GM18505 (cell line): ENCODE measurements at regions not wholly inside any gene's neighbourhood (a gene's known extent, or its start where the extent isn't known, plus 50 kb on each side); places are given as distances from the start of the nearest gene placed in this dataset.

Source experiments
- ATAC-seq: cut with Tn5 transposase; IDR thresholded peaks from one replicate; pipeline ENCODE4 v1.9.1; 2021; ENCODE audit not compliant: unreplicated experiment
- POLR2A ChIP-seq: IDR thresholded peaks from 4 replicates; pipeline ENCODE4 v1.6.1; 2011; ENCODE audit warnings: borderline replicate concordance; ENCODE audit not compliant: insufficient read depth, insufficient read length; ENCODE audit errors: extremely low read depth

DNA sequence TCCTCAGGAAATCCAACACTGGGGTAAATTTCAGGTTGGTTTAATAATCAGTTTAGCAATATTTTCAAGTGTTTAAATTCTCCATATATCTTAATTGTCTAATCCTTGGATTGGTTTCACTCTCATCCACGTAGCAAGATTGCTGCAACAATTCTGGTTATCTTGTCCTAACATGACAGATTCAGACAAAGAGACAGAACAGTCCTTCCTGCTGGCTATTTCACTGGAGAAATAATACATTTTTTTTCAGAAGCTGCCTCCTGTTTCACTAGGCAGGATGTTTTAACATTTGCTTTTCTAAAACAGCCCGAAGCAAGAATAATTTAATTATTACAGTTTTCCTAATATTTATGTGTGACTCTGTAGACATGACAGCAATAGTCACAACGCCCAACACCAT is 2011.2 kb downstream of the NCAM2 start:
- no peak for ATAC-seq
- TF ChIP-seq POLR2A, result no peak

DNA sequence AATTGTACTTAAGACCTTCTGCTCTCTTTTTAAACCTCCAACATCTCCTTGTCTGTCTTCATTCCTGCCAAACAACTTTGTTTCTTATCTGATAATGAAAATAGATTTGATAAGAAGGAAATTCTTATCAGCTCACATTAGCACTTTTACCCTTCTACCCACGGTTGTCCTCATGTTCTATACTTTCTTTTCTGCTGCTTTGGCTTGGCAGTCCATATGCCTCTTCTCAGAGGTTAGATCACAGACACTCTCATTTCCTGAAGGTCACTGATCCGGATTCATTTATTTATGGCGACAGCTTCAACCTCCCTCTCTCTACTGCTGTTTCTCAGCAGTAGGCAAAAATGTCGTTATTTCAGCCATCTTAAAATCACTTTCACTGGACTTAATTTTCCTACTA is 2015.8 kb downstream of the NCAM2 start:
- TF ChIP-seq POLR2A, result no peak
- no peak for ATAC-seq

DNA sequence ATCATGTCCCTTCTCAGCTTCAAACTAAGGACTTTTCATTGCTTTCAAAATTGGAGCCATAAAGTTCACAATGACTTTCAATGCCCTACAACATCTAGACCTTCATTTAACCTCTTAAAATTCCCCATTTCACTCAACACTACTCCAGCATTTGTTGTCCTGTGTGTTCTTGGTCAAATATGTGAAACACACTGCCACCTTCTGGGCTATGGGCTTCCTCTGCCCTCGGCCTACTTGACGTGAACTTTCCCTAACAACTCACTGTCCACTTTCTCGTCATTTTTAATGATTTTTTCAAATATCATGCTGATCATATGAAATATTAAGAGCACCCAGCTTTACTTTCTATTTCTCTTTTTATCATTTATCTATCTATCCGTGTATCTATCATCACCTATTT is 2018.4 kb downstream of the NCAM2 start:
- TF ChIP-seq POLR2A, result no peak
- no peak for ATAC-seq

DNA sequence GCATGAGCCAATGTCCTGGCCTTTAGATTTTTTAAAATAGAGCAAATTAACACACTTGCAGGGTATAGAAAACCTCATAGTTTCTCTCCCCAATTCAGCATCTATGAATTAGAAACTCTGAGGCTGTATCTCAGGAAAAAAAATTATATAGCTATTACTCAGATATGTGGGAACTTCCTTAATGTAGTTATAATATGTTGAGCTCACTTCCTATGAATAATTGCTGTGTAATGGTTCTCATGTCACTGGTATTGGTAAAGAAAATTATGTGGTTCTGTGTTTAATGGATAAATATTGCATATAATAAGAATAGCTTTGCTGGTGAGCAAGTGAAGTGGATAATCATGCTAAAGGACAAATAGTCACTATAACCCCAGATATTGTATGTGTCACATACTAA is 2019.8 kb downstream of the NCAM2 start:
- TF ChIP-seq POLR2A, result no peak
- ATAC-seq, result no peak

DNA sequence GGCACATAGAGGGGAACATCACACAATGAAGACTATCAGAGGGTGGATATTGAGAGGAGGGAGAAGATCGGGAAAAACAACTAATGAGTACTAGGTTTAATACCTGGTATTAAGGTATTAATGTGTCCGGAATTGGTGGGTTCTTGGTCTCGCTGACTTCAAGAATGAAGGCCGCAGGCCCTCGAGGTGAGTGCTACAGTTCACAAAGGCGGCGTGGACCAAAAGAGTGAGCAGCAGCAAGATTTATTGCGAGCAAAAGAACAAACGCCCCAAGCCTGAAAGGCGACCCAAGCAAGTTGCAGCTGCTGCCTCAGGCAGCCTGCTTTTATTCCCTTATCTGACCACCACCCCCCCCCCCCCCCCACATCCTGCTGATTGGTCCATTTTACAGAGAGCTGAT is 2022.8 kb downstream of the NCAM2 start:
- TF ChIP-seq POLR2A, result no peak
- no peak for ATAC-seq

DNA sequence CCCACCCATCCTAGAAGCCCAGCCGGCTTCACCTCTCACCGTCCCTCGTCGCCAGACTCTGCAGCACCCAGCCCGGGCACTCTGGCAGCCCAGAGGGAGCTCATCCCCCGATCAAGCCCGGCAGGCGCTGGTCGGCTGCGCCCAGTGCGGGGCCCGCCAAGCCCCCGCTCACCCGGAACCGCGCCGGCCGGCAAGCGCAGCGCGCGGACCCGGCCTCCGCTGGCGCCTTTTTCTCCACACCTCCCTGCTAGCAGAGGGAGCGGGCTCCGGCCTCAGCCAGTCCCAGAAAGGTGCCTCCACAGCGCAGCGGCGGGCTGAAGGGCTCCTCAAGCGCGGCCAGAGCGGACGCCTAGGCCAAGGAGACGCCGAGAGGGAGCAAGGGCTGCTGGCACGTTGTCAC is 2023.3 kb downstream of the NCAM2 start:
- ATAC-seq, result no peak
- no peak for TF ChIP-seq POLR2A

DNA sequence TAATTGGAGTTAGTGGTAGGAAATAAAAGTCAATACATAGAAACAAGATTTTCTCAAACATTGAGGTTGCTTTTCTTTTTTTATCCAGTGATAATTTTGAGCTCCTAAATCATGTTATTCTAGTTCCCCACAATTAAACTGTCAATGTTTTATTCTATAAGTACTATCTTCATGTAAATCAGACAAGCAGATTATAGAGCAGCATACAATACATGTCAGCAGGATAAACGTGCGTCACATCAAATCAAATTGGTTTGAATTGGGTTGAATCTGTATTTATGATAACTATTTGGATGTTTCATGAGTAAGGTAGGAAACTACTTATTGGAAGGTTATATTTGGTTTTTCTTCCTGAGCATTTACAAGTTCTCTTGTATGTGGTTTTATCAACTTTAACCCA is 2028.7 kb downstream of the NCAM2 start:
- no peak for ATAC-seq
- no peak for TF ChIP-seq POLR2A

DNA sequence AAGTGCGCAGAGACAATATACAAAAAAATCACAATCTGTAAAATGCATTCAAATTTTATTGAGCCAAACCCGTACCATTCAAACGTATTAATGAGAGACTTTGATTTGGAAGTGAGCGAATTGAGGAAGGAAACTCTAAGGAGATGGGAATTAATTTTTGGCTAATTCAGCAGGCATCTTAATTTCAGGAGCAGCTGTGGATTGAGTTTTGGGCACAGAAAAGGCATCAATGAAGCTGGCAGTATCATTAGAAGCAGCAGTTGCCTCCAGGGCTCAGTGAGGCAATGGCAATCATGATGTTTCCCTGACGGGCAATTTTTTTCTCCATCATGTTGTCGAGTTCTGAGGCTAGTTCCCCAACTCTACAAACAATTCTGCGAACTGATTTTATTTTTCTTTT is 2041.6 kb downstream of the NCAM2 start:
- TF ChIP-seq POLR2A, result no peak
- ATAC-seq, result no peak

DNA sequence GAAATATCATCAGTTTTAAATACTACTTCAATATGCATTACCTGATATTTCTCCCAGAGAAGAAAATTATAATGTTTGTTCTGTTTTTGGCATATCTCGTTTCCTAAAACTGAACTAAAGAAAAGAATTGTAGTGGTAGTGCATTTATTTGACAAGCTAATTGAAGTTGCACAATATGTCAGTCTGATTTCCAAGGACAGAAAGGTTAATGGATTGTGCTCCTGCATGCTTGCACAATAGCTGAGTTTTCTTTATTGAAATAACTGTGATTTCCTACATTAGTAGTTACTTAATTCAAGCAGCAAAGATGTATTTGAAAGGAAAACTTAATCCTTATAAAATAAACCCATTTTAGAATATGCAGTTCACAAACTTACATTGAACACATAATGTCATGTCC is 2047.7 kb downstream of the NCAM2 start:
- TF ChIP-seq POLR2A, result no peak
- no peak for ATAC-seq

DNA sequence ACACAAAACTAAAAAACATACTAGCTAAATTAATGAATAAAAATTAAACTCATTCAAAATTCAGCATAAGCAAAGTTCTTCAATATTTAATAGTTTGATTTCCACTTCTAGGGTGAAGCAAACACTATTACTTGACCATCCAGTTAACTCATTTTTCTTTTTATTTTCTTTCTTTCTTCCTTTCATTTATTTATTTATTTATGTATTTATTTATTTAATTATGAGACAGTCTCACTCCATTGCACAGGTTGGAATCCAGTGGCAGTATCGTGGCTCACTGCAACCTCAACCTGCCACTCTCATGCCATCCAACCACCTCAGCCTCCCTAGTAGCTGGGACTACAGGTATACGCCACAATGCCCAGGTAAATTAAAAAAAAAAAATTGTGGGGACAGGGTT is 2069.5 kb downstream of the NCAM2 start:
- TF ChIP-seq POLR2A, result no peak
- no peak for ATAC-seq

DNA sequence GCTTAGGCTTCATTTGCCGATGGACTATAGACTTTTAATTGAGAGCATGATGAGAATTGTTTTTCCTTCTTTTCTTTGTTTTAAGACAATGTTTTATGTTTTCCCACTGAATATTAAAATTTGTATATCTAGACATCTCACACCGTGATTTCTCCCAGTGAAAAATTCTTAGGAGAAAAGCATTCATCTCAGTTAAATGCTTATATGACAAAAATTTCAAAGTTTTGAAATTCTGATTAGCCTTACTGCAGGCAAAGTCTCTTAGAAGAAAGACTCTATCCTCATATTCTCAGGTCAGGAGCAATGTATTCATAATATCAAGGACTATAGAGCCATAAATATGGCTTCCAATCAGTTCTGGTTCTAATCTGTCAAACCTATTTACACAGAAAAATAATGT is 2085.0 kb downstream of the NCAM2 start:
- no peak for TF ChIP-seq POLR2A
- ATAC-seq, result no peak

DNA sequence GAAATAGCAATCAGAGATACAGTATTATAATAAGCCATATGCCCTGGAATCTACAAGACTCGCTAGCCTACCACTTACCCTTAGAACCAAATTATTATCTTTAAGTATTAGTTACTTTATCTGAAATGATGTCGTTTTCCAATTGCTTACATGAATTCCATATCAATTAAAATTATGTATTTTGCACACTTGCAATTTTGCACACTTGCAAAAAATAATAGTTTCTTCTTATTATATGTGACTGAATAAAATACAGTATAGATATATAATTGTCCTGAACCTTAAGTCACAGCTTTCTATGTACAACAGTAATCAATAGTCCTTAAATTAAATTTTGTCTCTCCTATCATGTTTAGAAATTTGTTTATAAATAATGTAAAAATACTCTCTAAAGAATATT is 2095.1 kb downstream of the NCAM2 start:
- no peak for ATAC-seq
- TF ChIP-seq POLR2A, result no peak

DNA sequence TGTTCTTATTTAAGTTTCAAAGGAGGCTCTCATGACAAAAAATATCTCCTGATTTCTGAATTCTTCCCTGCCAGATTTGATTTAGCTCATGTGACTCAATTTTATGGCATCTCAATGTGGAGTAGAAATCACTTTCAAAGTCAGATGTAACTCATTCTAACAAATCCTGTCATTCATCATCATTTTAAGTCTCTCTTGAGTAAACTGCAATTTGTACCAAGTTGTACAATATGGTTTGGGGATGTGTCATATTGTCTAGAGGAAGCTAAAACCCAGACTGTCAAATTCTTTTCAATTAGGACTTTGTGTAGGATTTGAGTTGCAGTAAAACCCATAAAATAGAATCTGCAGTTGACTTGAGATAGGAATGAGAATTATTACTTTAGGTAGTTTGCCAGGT is 2101.0 kb downstream of the NCAM2 start:
- TF ChIP-seq POLR2A, result no peak
- ATAC-seq, result no peak

DNA sequence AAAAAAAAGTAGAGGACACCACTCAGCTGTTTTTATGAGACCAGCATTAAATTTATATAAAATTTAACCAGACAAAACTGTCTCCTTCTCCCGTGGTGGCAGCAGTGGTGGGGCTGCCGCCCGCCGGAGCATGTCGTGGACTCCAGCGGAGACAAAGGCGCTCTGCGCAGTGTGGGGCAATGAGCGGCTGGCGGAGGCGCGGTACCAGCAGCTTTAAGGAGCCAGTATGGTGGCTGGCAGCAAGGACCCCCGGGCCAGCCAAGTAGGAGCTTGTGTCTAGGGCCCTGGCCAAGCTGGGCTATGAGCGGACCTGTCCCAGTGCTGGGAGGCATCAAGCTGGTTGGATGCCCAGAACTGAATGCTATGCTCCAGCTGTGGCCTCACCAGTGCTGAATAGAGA is 2102.9 kb downstream of the NCAM2 start:
- no peak for TF ChIP-seq POLR2A

DNA sequence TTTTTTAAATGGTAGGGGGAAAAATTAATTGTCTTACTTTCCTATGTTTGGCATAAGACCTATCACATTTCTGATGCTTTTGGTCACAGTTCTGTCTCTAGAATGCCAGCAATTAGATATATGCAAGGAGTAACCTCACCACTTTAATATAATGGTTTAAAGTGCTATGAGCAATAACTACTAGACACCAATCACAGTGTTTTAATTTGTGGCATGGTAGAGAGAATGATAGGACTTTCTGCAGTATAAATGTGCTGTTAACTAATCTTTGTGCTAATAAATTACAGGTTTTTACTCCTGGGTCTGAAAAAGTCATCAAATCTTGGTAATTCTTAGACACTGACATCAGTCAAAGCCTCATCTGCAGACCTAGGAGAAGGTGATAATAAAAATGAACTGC is 2110.3 kb downstream of the NCAM2 start:
- no peak for ATAC-seq

More for the DNA sequence above, 2102.9 kb downstream of the NCAM2 start:
- no peak for ATAC-seq

More for the DNA sequence above, 2110.3 kb downstream of the NCAM2 start:
- no peak for TF ChIP-seq POLR2A
